GM12878 (cell line): ENCODE measurements at regions not wholly inside any gene's neighbourhood (a gene's known extent, or its start where the extent isn't known, plus 50 kb on each side); places are given as distances from the start of the nearest gene placed in this dataset.

Experiments used
- ATAC-seq: fragments of 200-7000 bp; cut with Tn5 transposase; 3 replicates; pipeline ENCODE4 v1.9.1; 2020; ENCODE audit warnings: mild to moderate bottlenecking, moderate library complexity
- BruUV-seq: library from RNA; stranded (reverse); fragments of 400-500 nt; replicated peaks from 2 replicates; lab custom pipeline; 2021; lab: Mats Ljungman, UMichigan
- CTCF ChIA-PET: fragments of 300-600 bp; sonication (Branson Sonifier 250); formaldehyde crosslinking; extraction: SDS; loops from one replicate; lab custom pipeline; 2021; ENCODE audit warnings: inconsistent platforms; lab: Yijun Ruan, JAX
- POLR2A ChIA-PET: fragments of 350-600 bp; formaldehyde crosslinking; extraction: SDS; loops from one replicate; lab custom pipeline; 2021; ENCODE audit warnings: inconsistent platforms; lab: Charles Lee
- RAD21 ChIA-PET: fragments of 300-600 bp; sonication (Branson Sonifier 250); formaldehyde crosslinking; loops from one replicate; lab custom pipeline; 2023; ENCODE audit warnings: antibody characterized with exemption; ENCODE audit not compliant: unreplicated experiment; lab: Charles Lee
- SMC1A ChIA-PET: fragments of 300-600 bp; sonication (Branson Sonifier 250); formaldehyde crosslinking; loops from one replicate; lab custom pipeline; 2023; ENCODE audit not compliant: unreplicated experiment, uncharacterized antibody; lab: Charles Lee
- DNase-seq: peaks from one replicate; pipeline ENCODE4 v3.0.0-alpha.2; 2011; ENCODE audit warnings: low read depth, low spot score
- FAIRE-seq: peaks from 3 replicates; lab custom pipeline; 2011; peaks lifted over from hg19 to GRCh38; lab: Jason Lieb, UNC
- H2AFZ ChIP-seq: 2 replicates; pipeline ENCODE4 v1.6.0; 2011; ENCODE audit warnings: low read depth, low read length, control low read depth; ENCODE audit not compliant: control insufficient read depth
- H3K27ac ChIP-seq: 2 replicates; pipeline ENCODE4 v1.5.1; 2011; ENCODE audit warnings: control low read depth; ENCODE audit not compliant: control insufficient read depth, insufficient read depth
- H3K27me3 ChIP-seq, 2 experiments: replicated peaks in 1 of 2; 2 replicates each; pipeline versions ENCODE4 v1.6.0 to v1.6.1; 2011; ENCODE audit warnings: low read length in 1 of 2; ENCODE audit not compliant: control insufficient read depth in 2 of 2, insufficient read depth in 2 of 2
- H3K36me3 ChIP-seq, 2 experiments: 2 replicates each; pipeline ENCODE4 v1.5.1; 2011; ENCODE audit warnings: low read length in 1 of 2; ENCODE audit not compliant: control insufficient read depth in 2 of 2, insufficient read depth in 2 of 2
- H3K4me1 ChIP-seq: 2 replicates; pipeline ENCODE4 v1.6.1; 2011; ENCODE audit warnings: mild to moderate bottlenecking, low read length, moderate library complexity, mixed read lengths; ENCODE audit not compliant: control insufficient read depth, insufficient read depth
- H3K4me2 ChIP-seq: 2 replicates; pipeline ENCODE4 v1.6.0; 2011; ENCODE audit warnings: control low read depth; ENCODE audit not compliant: control insufficient read depth, insufficient read depth
- H3K4me3 ChIP-seq: fragments of 200-600 bp; sonication (generic); 2 replicates; pipeline ENCODE4 v1.5.1; 2016
- H3K79me2 ChIP-seq: 2 replicates; pipeline ENCODE4 v1.6.0; 2011; ENCODE audit warnings: low read length; ENCODE audit not compliant: control insufficient read depth, insufficient read depth
- H3K9ac ChIP-seq: 2 replicates; pipeline ENCODE4 v1.8.0; 2011; ENCODE audit warnings: low read length, control low read depth, mixed read lengths; ENCODE audit not compliant: control insufficient read depth, insufficient read depth
- H3K9me3 ChIP-seq: replicated peaks from 3 replicates; pipeline ENCODE4 v1.5.1; 2011; ENCODE audit warnings: mild to moderate bottlenecking, low read length; ENCODE audit not compliant: control insufficient read depth, insufficient read depth
- H4K20me1 ChIP-seq: 2 replicates; pipeline ENCODE4 v1.6.0; 2011; ENCODE audit not compliant: control insufficient read depth, insufficient read depth
- CEBPB ChIP-seq, 2 experiments: fragments of 150-350 bp in 1 of 2; IDR thresholded peaks; 2 replicates each; pipeline ENCODE4 v1.6.1; 2012 to 2014; ENCODE audit warnings: low read depth in 2 of 2, low read length in 2 of 2, borderline replicate concordance in 1 of 2, inconsistent platforms in 1 of 2
- DPF2 ChIP-seq: fragments of 450-650 bp; IDR thresholded peaks from 2 replicates; pipeline ENCODE4 v1.6.1; 2017; ENCODE audit warnings: mild to moderate bottlenecking
- MYC ChIP-seq: IDR thresholded peaks from 2 replicates; pipeline ENCODE4 v1.6.1; 2011; ENCODE audit warnings: mild to moderate bottlenecking, low read length, moderate library complexity, inconsistent platforms; ENCODE audit not compliant: insufficient read depth, insufficient replicate concordance, insufficient read length, severe bottlenecking
- RAD21 ChIP-seq: IDR thresholded peaks from 2 replicates; pipeline ENCODE4 v1.6.1; 2011; ENCODE audit warnings: mild to moderate bottlenecking, low read depth, low read length, moderate library complexity; ENCODE audit not compliant: insufficient read depth
- RBBP5 ChIP-seq: fragments of 200-600 bp; sonication (generic); conservative IDR thresholded peaks from 2 replicates; pipeline ENCODE4 v1.6.1; 2016
- RELA ChIP-seq: fragments of 450-650 bp; IDR thresholded peaks from 2 replicates; pipeline ENCODE4 v1.8.0; 2014; ENCODE audit warnings: borderline replicate concordance; ENCODE audit not compliant: partially characterized antibody
- ZNF622 ChIP-seq: fragments of 450-650 bp; IDR thresholded peaks from 2 replicates; pipeline ENCODE4 v1.6.1; 2017; ENCODE audit warnings: mild to moderate bottlenecking, inconsistent platforms
- WGBS: methylation state at CpG from one replicate; pipeline ENCODE4 v1.1.6; 2016; ENCODE audit warnings: low lambda C conversion rate; ENCODE audit not compliant: insufficient replicate concordance, insufficient coverage; ENCODE audit errors: missing lambda C conversion rate; 5-methylcytosine and 5-hydroxymethylcytosine counted together
- in situ Hi-C: fragments of 300-500 bp; cut with MboI; formaldehyde crosslinking; loops from 9 replicates; pipeline ENCODE4 v1.14.3; 2018; ENCODE audit warnings: mixed read lengths
- intact Hi-C: fragments of 100-400 bp; cut with micrococcal nuclease; formaldehyde crosslinking; loops from one replicate; pipeline ENCODE4 v1.14.2; 2022; ENCODE audit not compliant: unreplicated experiment
- TF ChIP-seq, protein P1 (sequence below): IDR thresholded peaks from 2 replicates; pipeline ENCODE4 v1.6.1; 2012; ENCODE audit warnings: low read depth, low read length, improper control_type of control experiment
- TF ChIP-seq, protein P2 (sequence below): IDR thresholded peaks from 2 replicates; pipeline ENCODE4 v1.6.1; 2011; ENCODE audit warnings: low read depth, low read length, improper control_type of control experiment, borderline replicate concordance
- TF ChIP-seq, protein P3 (sequence below): fragments of 450-650 bp; formaldehyde crosslinking; IDR thresholded peaks from 2 replicates; pipeline ENCODE4 v1.5.0; 2022; ENCODE audit warnings: mild to moderate bottlenecking, missing genetic modification characterization

DNA sequence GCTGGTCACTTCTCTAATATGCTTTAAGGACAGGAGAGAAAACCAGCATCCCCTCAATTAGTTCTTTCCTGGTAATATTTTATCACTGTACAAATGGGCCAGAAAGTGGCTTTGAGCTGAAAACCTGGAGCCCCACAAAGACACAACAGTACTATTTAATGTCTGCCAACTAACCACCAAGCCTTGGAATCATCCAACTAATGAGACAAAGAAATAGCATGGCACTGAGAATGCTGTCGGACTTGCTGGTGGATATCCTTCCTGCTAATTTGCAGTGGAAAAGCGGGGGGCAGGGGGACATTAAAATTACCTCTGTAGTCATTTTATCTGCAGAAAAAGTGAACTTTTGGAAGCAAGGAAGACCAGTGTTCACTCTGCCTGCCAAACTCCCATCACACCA, 288.5 kb downstream of the KBTBD8 start:
- no peak for DNase-seq
- no peaks in the 10 kb centered on the region for H4K20me1 ChIP-seq
- no peaks in the 10 kb centered on the region for H3K9me3 ChIP-seq
- H3K9ac ChIP-seq: no peak overlapping the region
- TF ChIP-seq CEBPB (IDR thresholded peaks at IDR 0.05; ENCODE audit: borderline replicate concordance in 1 of 2, low read depth in 2 of 2, low read length in 2 of 2) (no peak), RBBP5 (no peak), DPF2 (no peak), RELA (no peak), ZNF622 (no peak)
- TF ChIP-seq, protein P1, sequence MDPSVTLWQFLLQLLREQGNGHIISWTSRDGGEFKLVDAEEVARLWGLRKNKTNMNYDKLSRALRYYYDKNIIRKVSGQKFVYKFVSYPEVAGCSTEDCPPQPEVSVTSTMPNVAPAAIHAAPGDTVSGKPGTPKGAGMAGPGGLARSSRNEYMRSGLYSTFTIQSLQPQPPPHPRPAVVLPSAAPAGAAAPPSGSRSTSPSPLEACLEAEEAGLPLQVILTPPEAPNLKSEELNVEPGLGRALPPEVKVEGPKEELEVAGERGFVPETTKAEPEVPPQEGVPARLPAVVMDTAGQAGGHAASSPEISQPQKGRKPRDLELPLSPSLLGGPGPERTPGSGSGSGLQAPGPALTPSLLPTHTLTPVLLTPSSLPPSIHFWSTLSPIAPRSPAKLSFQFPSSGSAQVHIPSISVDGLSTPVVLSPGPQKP: no peak
- FAIRE-seq: no peak
- H3K4me2 ChIP-seq: no peak overlapping the region
- H3K4me3 ChIP-seq: no peak overlapping the region
- H3K27ac ChIP-seq: no peak overlapping the region
- H3K4me1 ChIP-seq: no peaks in the 10 kb centered on the region
- intact Hi-C loops: no loop called here
- SMC1A ChIA-PET: no interaction called here
- CTCF ChIA-PET: no interaction called here
- H3K79me2 ChIP-seq: no peaks in the 10 kb centered on the region
- no peak for ATAC-seq
- H2AFZ ChIP-seq: no peak overlapping the region
- in situ Hi-C loops: no loop called here
- BruUV-seq: no TSS peak
- H3K36me3 ChIP-seq: no peaks in the 10 kb centered on the region
- WGBS: 28% methylated on average over 2 of the region's 2 CpGs
- H3K27me3 ChIP-seq: no peaks in the 10 kb centered on the region
- POLR2A ChIA-PET: no interaction called here
- RAD21 ChIA-PET: no interaction called here

DNA sequence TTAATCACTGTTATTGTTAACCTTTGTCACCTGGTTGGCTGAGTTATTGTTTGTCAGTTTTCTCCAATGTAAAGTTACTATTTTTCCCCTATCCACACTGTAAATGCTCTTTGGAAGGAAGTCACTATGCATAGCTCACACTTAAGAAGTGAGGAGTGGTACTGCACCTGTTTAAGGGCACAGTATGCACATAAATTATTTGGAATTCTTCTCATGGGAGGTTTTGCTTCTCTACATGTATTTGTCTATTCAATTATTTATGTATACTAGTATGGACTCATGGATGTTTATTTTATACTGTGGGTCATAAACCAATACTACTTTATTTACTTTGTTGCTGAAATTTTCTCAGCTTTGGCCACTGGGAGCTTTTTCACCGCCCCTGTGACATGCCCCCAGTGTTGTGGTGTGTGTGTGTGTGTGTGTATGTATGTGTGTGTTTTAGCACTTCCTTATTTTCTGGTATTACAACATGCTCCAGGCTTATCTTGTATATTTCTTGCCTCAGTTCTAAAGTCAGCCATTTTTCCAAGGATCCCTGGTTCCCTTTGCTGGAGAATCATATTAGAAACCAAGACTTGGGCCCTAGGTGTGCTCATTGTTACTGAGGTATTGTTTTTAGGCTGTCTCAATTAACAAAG, 290.5 kb downstream of the KBTBD8 start:
- DNase-seq (no peak), ATAC-seq (no peak), FAIRE-seq (no peak)
- H3K79me2 ChIP-seq: no peaks in the 10 kb centered on the region
- no peaks in the 10 kb centered on the region for H3K27me3 ChIP-seq
- H3K4me1 ChIP-seq: no peaks in the 10 kb centered on the region
- H2AFZ ChIP-seq: no peak overlapping the region
- BruUV-seq: no TSS peak
- intact Hi-C loops: no loop called here
- no peak overlapping the region for H3K4me3 ChIP-seq
- H3K27ac ChIP-seq: no peak overlapping the region
- ChIA-PET POLR2A (no interaction called here), CTCF (interaction anchor here (0.5 kb wide), 1 partner anchor 529 kb away, joined by 4 read pairs; no protein-coding TSS in a partner anchor), RAD21 (no interaction called here), SMC1A (interaction anchor here (0.6 kb wide), 1 partner anchor 493 kb away, joined by 3 read pairs; no protein-coding TSS in a partner anchor)
- H3K9ac ChIP-seq: no peak overlapping the region
- H3K9me3 ChIP-seq: no peaks in the 10 kb centered on the region
- 0% methylated on average over 1 of the region's 1 CpG for WGBS
- no peaks in the 10 kb centered on the region for H4K20me1 ChIP-seq
- H3K4me2 ChIP-seq: no peak overlapping the region
- H3K36me3 ChIP-seq: no peaks in the 10 kb centered on the region
- in situ Hi-C loops: no loop called here
- TF ChIP-seq RAD21 (no peak), MYC (no peak), DPF2 (no peak)
- TF ChIP-seq, protein P2, sequence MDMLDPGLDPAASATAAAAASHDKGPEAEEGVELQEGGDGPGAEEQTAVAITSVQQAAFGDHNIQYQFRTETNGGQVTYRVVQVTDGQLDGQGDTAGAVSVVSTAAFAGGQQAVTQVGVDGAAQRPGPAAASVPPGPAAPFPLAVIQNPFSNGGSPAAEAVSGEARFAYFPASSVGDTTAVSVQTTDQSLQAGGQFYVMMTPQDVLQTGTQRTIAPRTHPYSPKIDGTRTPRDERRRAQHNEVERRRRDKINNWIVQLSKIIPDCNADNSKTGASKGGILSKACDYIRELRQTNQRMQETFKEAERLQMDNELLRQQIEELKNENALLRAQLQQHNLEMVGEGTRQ: no peak
- TF ChIP-seq, protein P3, sequence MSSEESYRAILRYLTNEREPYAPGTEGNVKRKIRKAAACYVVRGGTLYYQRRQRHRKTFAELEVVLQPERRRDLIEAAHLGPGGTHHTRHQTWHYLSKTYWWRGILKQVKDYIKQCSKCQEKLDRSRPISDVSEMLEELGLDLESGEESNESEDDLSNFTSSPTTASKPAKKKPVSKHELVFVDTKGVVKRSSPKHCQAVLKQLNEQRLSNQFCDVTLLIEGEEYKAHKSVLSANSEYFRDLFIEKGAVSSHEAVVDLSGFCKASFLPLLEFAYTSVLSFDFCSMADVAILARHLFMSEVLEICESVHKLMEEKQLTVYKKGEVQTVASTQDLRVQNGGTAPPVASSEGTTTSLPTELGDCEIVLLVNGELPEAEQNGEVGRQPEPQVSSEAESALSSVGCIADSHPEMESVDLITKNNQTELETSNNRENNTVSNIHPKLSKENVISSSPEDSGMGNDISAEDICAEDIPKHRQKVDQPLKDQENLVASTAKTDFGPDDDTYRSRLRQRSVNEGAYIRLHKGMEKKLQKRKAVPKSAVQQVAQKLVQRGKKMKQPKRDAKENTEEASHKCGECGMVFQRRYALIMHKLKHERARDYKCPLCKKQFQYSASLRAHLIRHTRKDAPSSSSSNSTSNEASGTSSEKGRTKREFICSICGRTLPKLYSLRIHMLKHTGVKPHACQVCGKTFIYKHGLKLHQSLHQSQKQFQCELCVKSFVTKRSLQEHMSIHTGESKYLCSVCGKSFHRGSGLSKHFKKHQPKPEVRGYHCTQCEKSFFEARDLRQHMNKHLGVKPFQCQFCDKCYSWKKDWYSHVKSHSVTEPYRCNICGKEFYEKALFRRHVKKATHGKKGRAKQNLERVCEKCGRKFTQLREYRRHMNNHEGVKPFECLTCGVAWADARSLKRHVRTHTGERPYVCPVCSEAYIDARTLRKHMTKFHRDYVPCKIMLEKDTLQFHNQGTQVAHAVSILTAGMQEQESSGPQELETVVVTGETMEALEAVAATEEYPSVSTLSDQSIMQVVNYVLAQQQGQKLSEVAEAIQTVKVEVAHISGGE (CRISPR knock-in tag): no peak
